Left lung (tissue), 4 donors: ENCODE measurements at regions not wholly inside any gene's neighbourhood (a gene's known extent, or its start where the extent isn't known, plus 50 kb on each side); places are given as distances from the start of the nearest gene placed in this dataset.
A peak's percentile ranks its signal among the peaks of the same experiment; 100 is the strongest.

ENCODE experiments used
- ATAC-seq: fragments of 200-7000 bp; cut with Tn5 transposase; one replicate; pipeline ENCODE4 v1.9.1; 2020; ENCODE audit warnings: moderate library complexity
- DNase-seq, 4 donors: peaks; one replicate each; pipeline ENCODE4 v3.0.0-alpha.2; 2013 to 2020
- H3K27ac ChIP-seq, 2 donors: fragments of 200-600 bp; sonication (generic) in 1 of 2; one replicate each; pipeline versions ENCODE4 v1.5.0 to v1.8.0; 2020 to 2021
- H3K27me3 ChIP-seq, 2 donors: fragments of 200-600 bp; sonication (generic) in 1 of 2; one replicate each; pipeline versions ENCODE4 v1.5.0 to v1.8.0; 2020 to 2021
- H3K36me3 ChIP-seq, 2 donors: fragments of 200-600 bp; sonication (generic) in 1 of 2; one replicate each; pipeline versions ENCODE4 v1.5.0 to v1.8.0; 2020 to 2021
- H3K4me1 ChIP-seq, 2 donors: fragments of 200-600 bp; one replicate each; pipeline ENCODE4 v1.8.0; 2021
- H3K4me3 ChIP-seq, 2 donors: fragments of 200-600 bp; sonication (generic) in 1 of 2; one replicate each; pipeline versions ENCODE4 v1.5.0 to v1.8.0; 2020 to 2021; ENCODE audit warnings: mild to moderate bottlenecking in 1 of 2
- H3K9me3 ChIP-seq, 2 donors: fragments of 200-600 bp; sonication (generic) in 1 of 2; one replicate each; pipeline versions ENCODE4 v1.5.0 to v1.8.0; 2020 to 2021
- intact Hi-C, 2 donors: fragments of 100-400 bp; cut with DNase I; formaldehyde crosslinking; loops; one replicate each; pipeline versions ENCODE4 v1.11.2 to v1.14.2; 2022
- TF ChIP-seq, protein P1 (sequence below), 2 donors: fragments of 200-600 bp; sonication (generic) in 1 of 2; IDR thresholded peaks; one replicate each; pipeline versions ENCODE4 v1.5.0 to v1.8.0; 2021; ENCODE audit warnings: antibody characterized with exemption in 2 of 2
- donor health status: DM: no; HTN: yes; CAD: no.
- donor health status: DM: no; HTN: no; CAD: no.

DNA sequence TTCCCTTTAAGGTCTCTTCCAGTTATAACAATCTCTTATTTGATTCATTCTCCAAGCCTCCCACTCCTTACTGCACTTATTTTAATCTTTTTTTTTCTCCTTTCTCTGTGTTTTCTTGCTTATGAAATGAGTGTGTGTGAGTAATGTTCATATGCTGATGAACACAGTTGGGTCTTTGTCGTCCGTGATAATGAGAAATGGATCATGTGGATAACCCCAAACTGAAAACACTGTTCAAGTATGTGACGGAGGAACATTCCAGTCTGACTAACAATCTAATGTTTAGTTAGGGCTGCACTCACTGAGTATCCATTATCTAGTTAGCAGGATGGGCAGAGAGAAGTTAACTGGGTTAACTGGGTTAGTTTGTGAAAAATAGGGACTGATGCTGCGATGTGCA lies 253.1 kb upstream of the DUSP10 start:
- Histone ChIP-seq H3K27me3 (no peaks in the 10 kb centered on the region), H3K36me3 (no peaks in the 10 kb centered on the region), H3K27ac (no peak overlapping the region), H3K4me3 (no peak overlapping the region), H3K4me1 (peaks cover 0 to 5% of the 10 kb centered on the region in 2 donors), H3K9me3 (no peaks in the 10 kb centered on the region)
- ATAC-seq (peak; percentile 34), DNase-seq (no peak)
- intact Hi-C loops: no loop called here
- TF ChIP-seq, protein P1, sequence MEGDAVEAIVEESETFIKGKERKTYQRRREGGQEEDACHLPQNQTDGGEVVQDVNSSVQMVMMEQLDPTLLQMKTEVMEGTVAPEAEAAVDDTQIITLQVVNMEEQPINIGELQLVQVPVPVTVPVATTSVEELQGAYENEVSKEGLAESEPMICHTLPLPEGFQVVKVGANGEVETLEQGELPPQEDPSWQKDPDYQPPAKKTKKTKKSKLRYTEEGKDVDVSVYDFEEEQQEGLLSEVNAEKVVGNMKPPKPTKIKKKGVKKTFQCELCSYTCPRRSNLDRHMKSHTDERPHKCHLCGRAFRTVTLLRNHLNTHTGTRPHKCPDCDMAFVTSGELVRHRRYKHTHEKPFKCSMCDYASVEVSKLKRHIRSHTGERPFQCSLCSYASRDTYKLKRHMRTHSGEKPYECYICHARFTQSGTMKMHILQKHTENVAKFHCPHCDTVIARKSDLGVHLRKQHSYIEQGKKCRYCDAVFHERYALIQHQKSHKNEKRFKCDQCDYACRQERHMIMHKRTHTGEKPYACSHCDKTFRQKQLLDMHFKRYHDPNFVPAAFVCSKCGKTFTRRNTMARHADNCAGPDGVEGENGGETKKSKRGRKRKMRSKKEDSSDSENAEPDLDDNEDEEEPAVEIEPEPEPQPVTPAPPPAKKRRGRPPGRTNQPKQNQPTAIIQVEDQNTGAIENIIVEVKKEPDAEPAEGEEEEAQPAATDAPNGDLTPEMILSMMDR (IDR thresholded peaks at IDR 0.05): no peak

DNA sequence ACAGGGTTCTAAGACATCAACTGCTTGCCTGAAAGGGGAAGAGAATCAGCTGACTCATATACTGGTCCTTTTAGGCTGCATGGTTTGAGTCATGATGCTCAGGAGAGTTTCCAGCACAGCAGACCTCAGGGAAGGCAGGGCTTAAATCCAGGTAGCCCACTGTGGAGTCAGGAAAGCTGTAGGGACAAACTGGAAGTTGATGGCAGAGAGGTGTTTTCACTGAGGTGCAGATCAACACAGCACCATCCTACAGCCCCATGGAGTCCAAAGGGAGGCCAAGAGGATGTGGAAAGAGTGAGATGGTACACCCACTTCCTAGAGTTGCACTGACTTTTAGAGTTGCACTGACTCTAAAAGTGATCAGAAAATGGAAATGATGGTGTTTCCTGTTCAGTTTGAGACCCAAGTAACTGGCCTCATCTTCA lies 252.4 kb upstream of the DUSP10 start:
- peak; percentile 25 for ATAC-seq
- intact Hi-C loops: no loop called here
- Histone ChIP-seq H3K9me3 (no peaks in the 10 kb centered on the region), H3K27ac (no peak overlapping the region), H3K4me1 (peaks cover 0 to 5% of the 10 kb centered on the region in 2 donors), H3K27me3 (no peaks in the 10 kb centered on the region), H3K4me3 (no peak overlapping the region), H3K36me3 (no peaks in the 10 kb centered on the region)
- TF ChIP-seq, protein P1 (IDR thresholded peaks at IDR 0.05): no peak
- no peak for DNase-seq

DNA sequence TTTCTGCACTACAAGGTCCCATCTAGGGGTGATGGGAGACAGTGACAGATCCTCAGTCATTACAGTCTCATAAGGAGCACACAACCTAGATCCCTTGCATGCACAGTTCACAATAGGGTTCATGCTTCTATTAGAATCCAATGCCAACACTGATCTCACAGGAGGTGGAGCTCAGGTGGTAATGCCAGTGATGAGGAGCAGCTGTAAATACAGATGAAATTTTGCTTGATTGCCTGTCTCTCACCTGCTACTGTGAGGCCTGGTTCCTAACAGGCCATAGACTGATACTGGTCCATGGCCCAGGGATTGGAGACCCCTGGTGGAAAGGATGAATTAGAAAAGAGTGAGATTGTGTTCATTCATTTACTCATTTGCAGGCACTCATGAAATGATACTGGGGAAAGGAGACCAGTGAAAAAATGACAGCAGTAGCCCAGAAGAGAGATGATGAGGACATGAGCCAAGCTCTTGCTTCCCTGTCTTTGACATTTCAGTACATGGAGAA lies 251.6 kb upstream of the DUSP10 start:
- no peak overlapping the region for H3K4me3 ChIP-seq
- DNase-seq (no peak), ATAC-seq (no peak)
- intact Hi-C loops: no loop called here
- H3K27me3 ChIP-seq: no peaks in the 10 kb centered on the region
- peaks cover 0 to 5% of the 10 kb centered on the region in 2 donors for H3K4me1 ChIP-seq
- TF ChIP-seq, protein P1 (IDR thresholded peaks at IDR 0.05): no peak
- H3K36me3 ChIP-seq: no peaks in the 10 kb centered on the region
- no peaks in the 10 kb centered on the region for H3K9me3 ChIP-seq
- no peak overlapping the region for H3K27ac ChIP-seq

DNA sequence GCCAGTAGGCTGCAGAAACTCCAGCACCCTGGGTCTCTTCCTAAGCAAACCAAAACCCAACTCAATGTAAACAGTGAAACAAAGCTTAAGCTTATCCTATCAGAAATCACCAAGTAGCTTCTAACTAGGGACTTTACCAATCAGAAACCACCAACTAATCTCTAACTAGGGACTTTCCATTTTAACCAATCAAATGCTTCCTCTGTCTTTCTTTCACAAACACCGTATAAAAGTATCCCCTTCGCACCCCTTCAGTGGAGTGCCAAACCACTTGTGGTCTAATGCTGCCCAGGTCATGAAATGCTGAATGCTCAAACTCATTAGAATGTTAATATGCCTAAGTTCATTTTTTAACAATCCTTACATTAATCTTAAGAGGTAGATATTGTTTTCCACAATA lies 250.5 kb upstream of the DUSP10 start:
- DNase-seq: no peak
- no peaks in the 10 kb centered on the region for H3K36me3 ChIP-seq
- H3K4me3 ChIP-seq: no peak overlapping the region
- no peaks in the 10 kb centered on the region for H3K9me3 ChIP-seq
- no peak overlapping the region for H3K27ac ChIP-seq
- TF ChIP-seq, protein P1 (IDR thresholded peaks at IDR 0.05): no peak
- H3K27me3 ChIP-seq: no peaks in the 10 kb centered on the region
- H3K4me1 ChIP-seq: peaks cover 0 to 5% of the 10 kb centered on the region in 2 donors
- intact Hi-C loops: no loop called here
- ATAC-seq: no peak

DNA sequence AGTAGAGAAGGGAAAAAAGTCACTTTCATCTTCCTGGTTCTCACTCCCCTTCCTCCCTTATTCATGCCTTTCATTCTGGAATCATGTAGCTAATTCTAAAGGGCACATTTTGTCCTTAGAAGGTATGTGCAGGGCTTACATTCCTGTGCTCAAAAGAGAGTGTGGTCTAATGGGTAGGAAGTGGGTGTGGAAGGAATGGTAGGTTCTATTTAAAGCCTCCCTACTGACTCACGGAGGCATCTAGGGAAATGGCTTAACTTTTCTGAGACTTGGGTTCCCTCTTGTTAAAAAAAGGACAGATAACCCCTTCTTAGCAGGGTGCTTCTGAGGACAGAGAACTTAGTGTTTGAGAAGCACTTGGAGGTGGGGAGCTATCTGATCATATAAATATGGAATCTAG lies 249.3 kb upstream of the DUSP10 start:
- TF ChIP-seq, protein P1 (IDR thresholded peaks at IDR 0.05): no peak
- DNase-seq (no peak), ATAC-seq (peak; percentile 35)
- intact Hi-C loops: no loop called here
- Histone ChIP-seq H3K4me1 (peaks cover 0 to 5% of the 10 kb centered on the region in 2 donors), H3K27ac (no peak overlapping the region), H3K36me3 (no peaks in the 10 kb centered on the region), H3K27me3 (no peaks in the 10 kb centered on the region), H3K9me3 (no peaks in the 10 kb centered on the region), H3K4me3 (no peak overlapping the region)
